ENCODE measurements at regions not wholly inside any gene's neighbourhood (a gene's known extent, or its start where the extent isn't known, plus 50 kb on each side); places are given as distances from the start of the nearest gene placed in this dataset.

- TF ChIP-seq CTCF (conservative IDR thresholded peaks at IDR 0.05; ENCODE audit: low read depth, low read length), result no peak
- TF ChIP-seq EZH2 (IDR thresholded peaks at IDR 0.05; ENCODE audit: low read length, unreplicated experiment), result no peak
Observed at GRCh38 chr10:52658112-52658511, 114.5 kb downstream of the MBL2 start.
